Suppressor macrophage treated with lipopolysaccharide for 4 hours (primary cell): ENCODE measurements at regions not wholly inside any gene's neighbourhood (a gene's known extent, or its start where the extent isn't known, plus 50 kb on each side); places are given as distances from the start of the nearest gene placed in this dataset.
A peak's percentile ranks its signal among the peaks of the same experiment; 100 is the strongest.

Source experiments
- DNase-seq: peaks from one replicate; pipeline ENCODE4 v3.0.0-alpha.2; 2020

DNA sequence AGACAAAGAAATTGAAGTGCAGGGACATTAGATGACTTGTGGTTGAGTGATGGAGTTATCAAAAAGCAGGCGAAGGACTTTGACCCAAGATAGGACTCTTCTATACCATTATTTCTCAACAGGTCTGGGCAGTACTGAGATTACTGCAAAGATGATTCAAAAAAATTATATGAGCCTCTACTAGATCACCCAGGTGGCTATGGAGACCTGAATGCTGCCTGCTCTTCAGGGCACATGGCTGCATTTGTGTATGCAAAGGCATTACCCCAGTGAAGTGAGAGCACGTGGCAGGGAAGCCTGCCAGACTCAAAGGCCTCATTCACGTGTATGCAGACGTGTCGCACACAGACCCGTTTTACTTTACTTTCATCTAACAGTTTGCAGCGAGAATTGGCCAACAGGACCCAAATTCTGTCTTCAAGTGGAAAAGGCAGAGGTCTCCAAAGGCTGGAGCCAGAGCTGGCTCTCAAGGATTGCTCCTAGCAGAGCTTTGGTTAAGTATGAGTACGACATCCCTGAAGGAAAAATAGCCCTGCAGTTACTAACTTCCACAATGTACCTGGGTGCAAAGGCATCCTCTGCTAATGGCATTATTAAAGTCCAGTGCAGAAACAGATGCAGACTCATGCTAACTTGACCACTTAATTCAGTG, 113.8 kb upstream of the ARMC2 start:
- DNase-seq: no peak

DNA sequence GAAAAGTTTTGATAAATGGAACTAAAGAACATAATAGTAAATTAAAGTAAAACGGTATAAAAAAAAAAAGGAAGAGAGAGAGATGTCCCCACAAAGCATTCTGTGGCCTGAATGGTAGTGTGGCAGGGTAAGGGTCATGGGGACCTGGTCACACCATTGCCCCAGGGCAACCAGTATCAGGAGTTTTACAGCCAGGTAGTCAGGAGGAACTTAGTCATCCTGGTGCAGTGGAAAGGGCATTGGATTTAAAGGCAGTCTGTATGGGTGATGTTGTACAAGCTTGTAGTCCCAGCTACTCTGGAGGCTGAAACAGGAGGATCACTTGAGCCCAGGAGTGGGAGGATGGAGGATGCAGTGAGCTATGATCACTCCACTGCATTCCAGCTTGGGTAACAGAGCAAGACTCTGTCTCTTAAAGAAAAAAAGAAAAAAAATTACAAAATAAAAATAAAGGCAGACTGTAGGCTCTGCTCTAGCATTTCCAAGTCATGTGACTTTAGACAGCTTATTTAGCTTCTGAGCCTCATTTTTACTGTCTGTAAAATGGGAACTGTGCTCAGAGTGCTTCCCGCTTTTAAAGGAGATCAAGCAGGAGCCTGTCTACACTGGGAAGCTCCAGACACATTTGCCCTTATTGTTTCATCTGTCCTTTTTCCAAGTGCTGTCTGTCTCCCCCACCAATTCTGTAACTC, 112.8 kb upstream of the ARMC2 start:
- DNase-seq: no peak

- no peak for DNase-seq
Observed at GRCh38 chr6:108736002-108736361, 112.2 kb upstream of the ARMC2 start.

DNA sequence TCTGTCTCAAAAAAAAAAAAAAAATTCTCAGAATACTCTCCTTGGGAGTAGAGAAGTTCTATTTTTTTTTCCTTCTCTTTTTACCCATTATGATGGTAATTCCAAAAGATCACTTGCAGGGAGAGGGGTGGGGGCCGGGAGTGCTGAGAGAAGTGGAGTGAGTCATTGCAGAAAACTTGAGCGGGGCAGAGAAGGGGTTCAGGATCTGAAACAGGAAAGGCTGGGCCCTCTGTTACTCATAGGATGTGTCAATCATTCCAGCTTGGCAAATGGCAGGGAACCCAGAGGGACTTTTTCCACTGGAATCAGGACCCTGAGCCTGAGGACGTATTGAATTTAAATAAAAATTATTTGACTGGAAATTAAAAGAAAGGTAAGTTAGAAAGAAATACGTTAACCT, 111.4 kb upstream of the ARMC2 start:
- DNase-seq: peak; percentile 90

DNA sequence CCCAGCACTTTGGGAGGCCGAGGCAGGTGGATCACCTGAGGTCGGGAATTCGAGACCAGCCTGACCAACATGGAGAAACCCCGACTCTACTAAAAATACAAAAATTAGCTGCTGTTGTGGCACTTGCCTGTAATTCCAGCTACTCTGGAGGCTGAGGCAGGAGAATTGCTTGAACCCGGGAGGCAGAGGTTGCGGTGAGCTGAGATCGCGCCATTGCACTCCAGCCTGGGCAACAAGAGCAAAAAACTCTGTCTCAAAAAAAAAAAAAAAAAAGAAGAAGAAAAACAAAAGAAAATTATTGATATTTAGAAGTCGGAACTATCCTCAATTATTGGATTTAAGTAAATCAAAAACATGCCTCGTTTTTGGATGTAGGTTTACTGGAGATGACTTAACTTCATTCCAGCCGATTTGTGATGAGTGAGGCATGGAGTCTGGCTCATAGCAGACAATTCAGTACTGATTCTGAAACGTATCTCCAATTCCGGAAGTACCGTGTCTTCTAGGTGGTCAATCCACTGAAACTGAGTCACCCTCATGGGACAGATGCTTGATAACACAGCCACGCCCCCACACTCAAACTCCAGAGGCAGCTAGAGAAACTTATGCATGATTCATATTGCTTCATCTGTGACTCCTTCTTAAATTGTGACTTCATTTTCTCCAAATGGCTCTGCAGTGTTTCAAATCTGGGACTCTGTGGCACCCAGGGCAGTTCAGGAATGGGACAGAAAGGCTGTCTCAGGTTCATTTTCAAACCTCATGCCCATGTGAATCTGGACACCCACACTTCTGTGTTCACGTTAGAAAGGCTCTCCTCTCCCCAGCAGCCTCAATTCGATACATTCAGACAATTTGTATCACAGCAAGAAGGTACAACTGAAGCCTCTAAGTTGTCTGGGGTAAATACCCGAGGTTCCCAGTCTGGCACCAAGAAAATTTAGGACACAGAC, 110.4 kb upstream of the ARMC2 start:
- DNase-seq: peak; percentile 96

DNA sequence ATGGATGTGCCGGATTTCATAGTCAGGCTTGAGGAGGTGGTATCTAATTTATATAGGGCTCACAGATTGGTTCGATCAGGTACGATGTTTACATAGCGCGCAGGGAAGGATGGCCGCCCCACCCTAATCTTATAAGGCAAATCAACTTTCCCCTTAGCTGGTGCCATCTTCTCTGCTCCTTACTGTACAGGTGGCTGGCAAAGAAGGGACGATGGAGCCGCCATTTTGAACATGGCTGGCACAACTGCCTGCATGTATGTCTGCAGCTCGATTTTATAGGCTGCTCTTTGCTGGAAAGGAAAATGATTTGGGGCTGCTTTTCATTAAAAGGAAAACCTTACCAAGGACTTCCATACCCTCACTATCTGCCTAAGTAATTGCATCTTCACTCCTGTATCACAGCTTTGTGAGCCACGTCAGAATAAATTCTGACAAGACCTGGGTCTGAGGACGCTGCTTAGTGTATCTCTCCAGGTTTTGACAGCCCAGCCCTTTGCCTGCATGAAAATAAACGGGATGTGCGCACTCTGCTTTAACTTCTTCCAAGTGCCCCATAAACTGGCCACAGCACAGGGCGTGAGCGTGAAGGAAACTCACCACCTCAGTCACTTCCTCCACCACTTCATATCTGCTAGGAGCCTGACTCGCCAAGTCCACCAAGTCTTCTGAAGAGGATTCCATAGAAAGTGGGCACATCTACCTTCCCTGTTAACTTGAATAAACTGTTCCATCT, 109.4 kb upstream of the ARMC2 start:
- peak; percentile 45 for DNase-seq

DNA sequence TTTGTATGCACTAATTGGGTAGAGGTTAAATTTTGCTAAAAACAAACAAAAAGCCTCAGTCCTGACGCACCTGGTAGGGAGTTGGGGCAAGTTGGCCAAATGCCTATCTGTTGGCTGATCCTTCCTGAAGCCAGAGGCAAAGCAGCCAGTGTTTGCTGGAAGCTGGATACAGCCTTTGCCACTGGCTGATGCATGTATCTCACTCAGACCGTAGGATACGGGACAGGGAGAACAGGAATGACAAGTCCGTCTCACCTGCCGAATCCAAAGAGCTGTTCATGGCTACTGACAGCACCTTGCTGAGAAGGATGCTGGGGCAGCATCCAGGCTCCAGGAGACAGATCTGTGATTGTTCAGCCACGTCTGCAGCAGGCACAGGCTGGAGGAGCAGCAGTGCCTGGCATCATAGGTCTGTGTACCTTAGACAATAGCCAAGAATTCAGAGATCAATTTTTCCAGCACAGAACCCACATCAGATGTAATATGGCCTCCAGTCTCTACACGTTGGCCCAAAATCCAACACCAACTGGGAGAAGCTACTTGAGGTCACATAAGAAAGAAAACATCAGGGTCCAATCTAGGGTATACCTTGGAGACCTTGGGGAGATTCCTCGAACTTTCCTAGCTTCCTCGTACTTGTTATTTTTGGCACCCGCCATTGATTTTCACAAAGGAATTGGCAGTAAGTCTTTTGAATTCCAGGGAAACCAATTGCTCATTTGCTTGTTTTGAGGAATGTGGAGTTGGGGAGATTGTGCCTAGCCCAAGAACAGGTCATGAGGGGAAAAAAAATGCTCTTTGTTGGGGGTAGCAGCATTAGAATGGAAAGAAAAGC, 108.5 kb upstream of the ARMC2 start:
- no peak for DNase-seq

DNA sequence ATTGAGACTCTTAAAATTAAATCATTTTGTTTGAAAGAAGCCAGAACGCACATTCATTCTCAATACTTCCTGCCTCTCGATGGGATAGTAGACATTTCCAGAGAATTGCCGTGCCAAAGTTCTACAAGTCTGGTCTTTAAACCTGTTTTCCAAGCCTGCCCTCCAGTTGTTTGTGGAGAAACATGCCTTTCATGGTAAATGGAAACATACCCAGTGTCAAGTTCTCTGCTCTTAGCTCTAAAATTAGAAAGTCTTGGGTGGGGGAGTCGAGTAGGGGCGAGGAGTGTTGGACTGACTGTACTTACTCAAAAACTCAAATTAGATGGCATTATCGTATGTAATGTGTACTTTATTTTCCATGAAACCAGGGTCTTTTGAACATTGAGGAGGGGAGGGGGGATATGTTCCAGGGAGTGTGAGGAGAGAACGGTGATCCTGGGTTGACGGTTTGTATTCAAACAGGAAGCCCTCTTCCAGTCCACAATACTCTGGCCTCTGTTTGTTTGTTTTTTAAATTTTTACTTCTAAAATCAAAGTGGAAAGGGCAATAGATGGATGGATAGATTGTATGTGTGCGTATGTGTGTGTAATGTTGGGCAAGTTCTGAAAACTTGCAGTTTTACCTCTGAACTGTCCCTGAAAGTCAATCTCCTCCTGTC, 106.8 kb upstream of the ARMC2 start:
- no peak for DNase-seq

- peak; percentile 65 for DNase-seq
Observed at GRCh38 chr6:108742041-108742440, 106.2 kb upstream of the ARMC2 start.

DNA sequence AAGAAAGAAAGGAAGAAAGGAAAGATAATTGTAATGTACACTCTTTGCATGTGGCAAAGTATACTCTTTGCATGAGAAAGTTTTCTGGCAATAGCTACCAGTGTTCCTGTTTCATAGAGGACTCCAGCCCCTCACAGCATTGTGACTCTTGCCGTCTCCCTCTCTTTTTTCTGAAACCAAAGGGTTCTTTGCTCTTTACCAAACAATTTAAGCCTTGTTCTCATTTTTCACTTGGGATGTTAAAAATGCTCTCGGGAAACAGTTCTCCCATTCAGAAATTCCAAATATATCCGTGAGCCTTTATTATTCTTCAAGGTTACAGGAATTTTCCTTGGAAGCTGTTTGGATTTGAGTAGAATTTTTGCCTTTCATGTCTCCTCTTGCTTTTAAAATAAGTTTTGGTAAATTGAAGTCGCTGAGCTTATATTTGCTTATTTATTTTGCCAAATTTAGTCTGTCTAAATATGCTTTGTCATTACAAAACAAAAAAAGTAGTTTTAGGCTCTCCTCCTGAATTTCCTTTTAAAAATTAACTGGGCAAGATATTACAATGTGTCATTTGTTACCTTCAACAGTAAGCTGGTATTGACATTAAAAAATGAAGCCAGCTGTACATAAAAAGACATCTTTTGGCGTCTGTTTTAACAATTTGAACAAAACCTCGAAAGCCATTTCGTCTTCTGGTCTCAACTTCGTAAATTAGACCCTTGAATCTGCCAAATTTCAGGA, 103.8 kb upstream of the ARMC2 start:
- DNase-seq: no peak

DNA sequence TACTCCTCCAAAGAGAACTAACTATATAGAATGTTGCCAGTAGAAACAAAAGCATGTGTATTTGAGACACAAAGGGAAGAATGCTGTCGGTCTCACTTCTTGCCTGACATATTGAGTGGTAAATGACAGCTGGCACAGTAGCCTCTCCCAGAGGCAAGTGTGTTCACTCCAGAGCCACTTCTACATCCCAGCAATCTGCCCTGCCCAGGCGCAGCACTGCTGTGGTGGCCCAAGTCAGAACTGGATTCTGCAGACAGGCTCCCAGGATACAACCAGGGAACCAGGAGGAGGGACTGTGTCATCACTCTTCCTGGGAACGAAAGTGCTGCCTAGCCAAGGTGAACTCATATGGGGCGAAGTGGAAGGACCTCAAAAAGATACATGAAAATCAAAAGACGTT, 103.2 kb upstream of the ARMC2 start:
- DNase-seq: no peak

DNA sequence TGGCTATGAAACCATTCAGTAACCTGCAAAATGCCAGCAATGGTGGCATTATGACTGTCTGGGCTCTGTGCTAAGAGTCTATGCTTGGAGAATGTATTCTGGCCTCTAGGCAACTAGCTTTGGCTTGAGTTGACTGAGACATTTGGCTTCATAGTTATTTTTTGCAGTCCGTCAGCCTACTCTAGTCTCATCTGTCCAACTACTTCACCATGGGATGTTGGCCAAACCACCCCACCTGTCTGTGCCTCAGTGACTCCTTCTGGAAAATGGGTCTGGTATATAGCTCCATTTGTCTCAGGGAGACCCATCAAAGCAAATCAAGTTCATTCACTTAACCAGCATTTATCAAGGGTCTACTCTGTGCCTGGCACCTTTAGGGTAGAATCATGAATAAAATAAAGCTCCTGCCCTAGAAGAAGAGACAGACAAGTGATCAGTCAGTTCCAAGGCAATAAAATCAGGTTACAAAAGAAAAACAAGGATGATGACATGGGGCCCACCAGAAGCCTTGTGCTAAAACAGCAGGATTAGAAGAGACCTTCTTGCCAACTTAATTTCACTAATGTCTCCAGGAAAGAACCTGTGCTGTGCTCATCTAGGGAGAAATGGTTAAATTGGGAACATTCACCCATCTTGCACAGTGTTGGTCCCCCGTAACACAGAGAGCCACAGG, 102.4 kb upstream of the ARMC2 start:
- DNase-seq: no peak

DNA sequence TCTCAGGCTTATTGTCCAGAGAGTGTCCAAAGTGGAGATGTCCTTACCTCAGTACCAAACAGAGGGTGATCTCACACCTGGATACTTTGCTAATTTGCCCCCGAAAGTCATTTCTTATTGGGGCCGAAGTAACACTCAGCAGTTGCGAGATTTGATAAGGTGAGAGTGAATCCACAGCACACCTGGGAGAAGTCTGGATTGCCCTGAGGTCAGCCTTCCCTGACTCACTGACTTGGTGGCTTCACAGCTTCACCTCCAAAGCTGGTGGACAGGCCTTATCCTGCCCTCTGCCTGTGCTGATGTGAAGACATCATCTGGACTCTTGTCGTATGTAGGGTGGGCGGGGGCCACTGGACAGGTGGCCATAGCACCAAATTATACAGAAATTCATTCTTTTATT, 101.9 kb upstream of the ARMC2 start:
- DNase-seq: no peak

GRCh38 chr6:108746836-108747575, 101.2 kb upstream of the ARMC2 start:
- no peak for DNase-seq

GRCh38 chr6:108748055-108748454, 100.2 kb upstream of the ARMC2 start:
- DNase-seq: peak; percentile 39

- peak; percentile 41 for DNase-seq
Observed at GRCh38 chr6:108748959-108749358, 99.3 kb upstream of the ARMC2 start.

GRCh38 chr6:108750801-108751200, 97.4 kb upstream of the ARMC2 start:
- DNase-seq: no peak

DNA sequence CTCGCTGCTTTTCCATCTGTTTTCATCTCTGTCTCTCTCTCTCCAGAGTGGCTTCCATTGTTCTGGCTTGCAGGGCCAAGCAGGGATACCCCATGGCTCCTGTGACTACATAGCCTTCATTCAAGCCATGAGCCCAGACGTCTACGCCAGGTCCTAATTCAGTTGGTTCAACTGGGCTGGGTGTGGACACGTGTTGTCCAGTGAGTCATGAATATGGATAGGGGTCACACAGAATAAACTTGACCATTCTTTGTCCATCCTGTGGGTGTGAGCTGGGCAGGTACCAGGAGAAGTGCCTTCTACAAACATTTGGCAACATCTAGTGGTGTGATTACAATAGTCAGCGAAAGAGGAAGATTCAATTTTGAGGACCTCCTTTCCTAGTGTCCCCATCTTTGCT, 96.9 kb upstream of the ARMC2 start:
- DNase-seq: no peak
